MM.1S (cell line): ENCODE measurements at regions not wholly inside any gene's neighbourhood (a gene's known extent, or its start where the extent isn't known, plus 50 kb on each side); places are given as distances from the start of the nearest gene placed in this dataset.

Experiments used
- DNase-seq: peaks from one replicate; pipeline ENCODE4 v3.0.0-alpha.2; 2015
- H2AFZ ChIP-seq: fragments of 300-600 bp; sonication (generic); 2 replicates; pipeline ENCODE4 v1.6.0; 2016; ENCODE audit warnings: antibody characterized with exemption, low read length
- H3F3A ChIP-seq: fragments of 300-600 bp; sonication (generic); 2 replicates; pipeline ENCODE4 v1.6.1; 2016; ENCODE audit warnings: mild to moderate bottlenecking, antibody characterized with exemption, low read length, moderate library complexity, mixed read lengths; ENCODE audit not compliant: insufficient read depth
- H3K27ac ChIP-seq: fragments of 300-600 bp; sonication (generic); 2 replicates; pipeline ENCODE4 v1.5.1; 2016; ENCODE audit warnings: mild to moderate bottlenecking, low read length
- H3K27me3 ChIP-seq: fragments of 300-600 bp; sonication (generic); replicated peaks from 2 replicates; pipeline ENCODE4 v1.6.0; 2016; ENCODE audit warnings: low read length; ENCODE audit not compliant: insufficient read depth
- H3K36me3 ChIP-seq: fragments of 300-600 bp; sonication (generic); replicated peaks from 2 replicates; pipeline ENCODE4 v1.6.1; 2016; ENCODE audit warnings: mild to moderate bottlenecking, low read length, mixed read lengths; ENCODE audit not compliant: insufficient read depth
- H3K4me1 ChIP-seq: fragments of 300-600 bp; sonication (generic); 2 replicates; pipeline ENCODE4 v1.6.1; 2016; ENCODE audit warnings: low read length, mixed read lengths
- H3K4me2 ChIP-seq: fragments of 300-600 bp; sonication (generic); 2 replicates; pipeline ENCODE4 v1.6.0; 2016; ENCODE audit warnings: low read depth, low read length
- H3K4me3 ChIP-seq: fragments of 300-600 bp; sonication (generic); 2 replicates; pipeline ENCODE4 v1.5.1; 2016; ENCODE audit warnings: low read length, mixed read lengths
- H3K79me2 ChIP-seq: fragments of 300-600 bp; sonication (generic); 2 replicates; pipeline ENCODE4 v1.6.1; 2016; ENCODE audit warnings: mixed run types, low read length, mixed read lengths
- H3K9ac ChIP-seq: fragments of 300-600 bp; sonication (generic); 2 replicates; pipeline ENCODE4 v1.6.1; 2016; ENCODE audit warnings: low read length, mixed read lengths
- H3K9me2 ChIP-seq: fragments of 300-600 bp; sonication (generic); replicated peaks from 2 replicates; pipeline ENCODE4 v1.6.1; 2016; ENCODE audit warnings: mild to moderate bottlenecking, low read length, mixed read lengths; ENCODE audit not compliant: insufficient read depth
- H3K9me3 ChIP-seq: fragments of 300-600 bp; sonication (generic); replicated peaks from 2 replicates; pipeline ENCODE4 v1.6.1; 2016; ENCODE audit warnings: mild to moderate bottlenecking, low read length, mixed read lengths; ENCODE audit not compliant: insufficient read depth
- H4K20me1 ChIP-seq: fragments of 300-600 bp; sonication (generic); 2 replicates; pipeline ENCODE4 v1.6.1; 2016; ENCODE audit warnings: mild to moderate bottlenecking, low read length, moderate library complexity, mixed read lengths; ENCODE audit not compliant: insufficient read depth
- CTCF ChIP-seq: fragments of 300-600 bp; sonication (generic); IDR thresholded peaks from 2 replicates; pipeline ENCODE4 v1.5.1; 2016; ENCODE audit warnings: antibody characterized with exemption, low read length, mixed read lengths
- EZH2 ChIP-seq: fragments of 300-600 bp; sonication (generic); optimal IDR thresholded peaks from 2 replicates; pipeline ENCODE3; 2017; ENCODE audit warnings: low read depth, mild to moderate bottlenecking, antibody characterized with exemption, low read length, mixed read lengths
- EZH2phosphoT487 ChIP-seq: fragments of 300-600 bp; sonication (generic); IDR thresholded peaks from 2 replicates; pipeline ENCODE4 v1.6.1; 2018; ENCODE audit warnings: antibody characterized with exemption, low read length

- TF ChIP-seq CTCF (no peak), EZH2 (no peak), EZH2phosphoT487 (no peak)
- H3F3A ChIP-seq, result no peaks in the 10 kb centered on the region
- H3K4me2 ChIP-seq, result no peak overlapping the region
- H3K36me3 ChIP-seq, result no peaks in the 10 kb centered on the region
- no peak overlapping the region for H3K4me3 ChIP-seq
- H3K79me2 ChIP-seq, result no peaks in the 10 kb centered on the region
- no peak overlapping the region for H3K27ac ChIP-seq
- no peak overlapping the region for H3K9ac ChIP-seq
- H4K20me1 ChIP-seq, result no peaks in the 10 kb centered on the region
- no peak for DNase-seq
- no peaks in the 10 kb centered on the region for H3K9me2 ChIP-seq
- H2AFZ ChIP-seq, result no peak overlapping the region
- H3K27me3 ChIP-seq, result no peaks in the 10 kb centered on the region
- H3K9me3 ChIP-seq, result no peaks in the 10 kb centered on the region
- H3K4me1 ChIP-seq, result no peaks in the 10 kb centered on the region
Measured at GRCh38 chr3:41093476-41093875, 105.8 kb upstream of the CTNNB1 start.

GRCh38 chr3:41094351-41094750 lies 105.0 kb upstream of the CTNNB1 start:
- Histone ChIP-seq H3K4me2 (no peak overlapping the region), H3K9me3 (no peaks in the 10 kb centered on the region), H3K27me3 (no peaks in the 10 kb centered on the region), H3K9me2 (no peaks in the 10 kb centered on the region), H2AFZ (no peak overlapping the region), H3F3A (no peaks in the 10 kb centered on the region), H3K9ac (no peak overlapping the region), H3K36me3 (no peaks in the 10 kb centered on the region), H3K27ac (no peak overlapping the region), H4K20me1 (no peaks in the 10 kb centered on the region), H3K79me2 (no peaks in the 10 kb centered on the region), H3K4me3 (no peak overlapping the region), H3K4me1 (no peaks in the 10 kb centered on the region)
- TF ChIP-seq EZH2phosphoT487, result no peak
- no peak for TF ChIP-seq EZH2
- no peak for TF ChIP-seq CTCF
- no peak for DNase-seq

GRCh38 chr3:41095702-41096101 lies 103.6 kb upstream of the CTNNB1 start:
- Histone ChIP-seq H3K9me3 (no peaks in the 10 kb centered on the region), H3K79me2 (no peaks in the 10 kb centered on the region), H3K9me2 (no peaks in the 10 kb centered on the region), H3K9ac (no peak overlapping the region), H3K27me3 (no peaks in the 10 kb centered on the region), H3K4me3 (no peak overlapping the region), H4K20me1 (no peaks in the 10 kb centered on the region), H3K27ac (no peak overlapping the region), H3F3A (no peaks in the 10 kb centered on the region), H2AFZ (no peak overlapping the region), H3K4me1 (no peaks in the 10 kb centered on the region), H3K36me3 (no peaks in the 10 kb centered on the region), H3K4me2 (no peak overlapping the region)
- no peak for DNase-seq
- no peak for TF ChIP-seq EZH2phosphoT487
- no peak for TF ChIP-seq CTCF
- no peak for TF ChIP-seq EZH2
